ENCODE measurements at regions not wholly inside any gene's neighbourhood (a gene's known extent, or its start where the extent isn't known, plus 50 kb on each side); places are given as distances from the start of the nearest gene placed in this dataset.
"Not testable (repeated sequence)": the region's sequence is repeated elsewhere in the genome, so short reads cannot be mapped to it uniquely, and the experiment has no call there.

- H3K4me1 ChIP-seq; H3K79me2 ChIP-seq (ENCODE audit: low read depth); H3K27ac ChIP-seq; H2AFZ ChIP-seq (replicated peaks); H3K9ac ChIP-seq; H3K27ac Mint-ChIP-seq; H3K9me3 ChIP-seq (ENCODE audit: low read depth); H3K36me3 Mint-ChIP-seq; H3K4me3 ChIP-seq; H3F3A ChIP-seq (ENCODE audit: low read depth); H3K36me3 ChIP-seq: not testable (repeated sequence)
- peak overlapping the region; percentile 59 for H3K4me2 ChIP-seq
- Mint-ChIP-seq H3K4me3 (peak overlapping the region; percentile 1), H3K9me3 (peaks cover 30% of the 10 kb centered on the region), H3K27me3 (ENCODE audit: insufficient read depth, low read depth) (peaks cover 48% of the 10 kb centered on the region), H3K4me1 (peaks cover 11% of the 10 kb centered on the region)
- TF ChIP-seq EZH2 (IDR thresholded peaks at IDR 0.05), result peak; percentile 80
- peak; percentile 59 for TF ChIP-seq EZH2phosphoT487 (IDR thresholded peaks at IDR 0.05)
- DNase-seq (ENCODE audit: low spot score), result peak; percentile 25
- peaks cover 20% of the 10 kb centered on the region for H4K20me1 ChIP-seq (ENCODE audit: low read depth)
- H3K27me3 ChIP-seq, result peaks cover 56% of the 10 kb centered on the region
These were observed 1609.3 kb downstream of the SPATA31A7 start for GRCh38 chr9:62798884-62799850.

GRCh38 chr9:62799851-62800371, 1610.1 kb downstream of the SPATA31A7 start:
- peaks cover 64% of the 10 kb centered on the region for H3K27me3 ChIP-seq
- not testable (repeated sequence) for H3K27ac Mint-ChIP-seq; H2AFZ ChIP-seq (replicated peaks); H3K9me3 ChIP-seq (ENCODE audit: low read depth); H3K27ac ChIP-seq; H3K4me3 Mint-ChIP-seq; H3K36me3 ChIP-seq; H3K9ac ChIP-seq; H3K36me3 Mint-ChIP-seq; H3K4me1 ChIP-seq; H3F3A ChIP-seq (ENCODE audit: low read depth); H3K79me2 ChIP-seq (ENCODE audit: low read depth)
- TF ChIP-seq EZH2phosphoT487 (IDR thresholded peaks at IDR 0.05), result peak; percentile 22
- Mint-ChIP-seq H3K27me3 (ENCODE audit: insufficient read depth, low read depth) (peaks cover 55% of the 10 kb centered on the region), H3K4me1 (peaks cover 11% of the 10 kb centered on the region), H3K9me3 (peaks cover 34% of the 10 kb centered on the region)
- H4K20me1 ChIP-seq (ENCODE audit: low read depth), result peaks cover 20% of the 10 kb centered on the region
- DNase-seq (ENCODE audit: low spot score), result peak; percentile 65
- peak overlapping the region; percentile 44 for H3K4me3 ChIP-seq
- H3K4me2 ChIP-seq, result peak overlapping the region; percentile 59

- H3K4me2 ChIP-seq, result peak overlapping the region; percentile 59
- peak overlapping the region; percentile 44 for H3K4me3 ChIP-seq
- H3K27me3 Mint-ChIP-seq (ENCODE audit: insufficient read depth, low read depth), result peaks cover 60% of the 10 kb centered on the region
- not testable (repeated sequence) for H3K9me3 ChIP-seq (ENCODE audit: low read depth); H3F3A ChIP-seq (ENCODE audit: low read depth); H3K4me1 ChIP-seq; H3K79me2 ChIP-seq (ENCODE audit: low read depth); H3K27ac Mint-ChIP-seq; H3K36me3 ChIP-seq; H3K27ac ChIP-seq; H3K9ac ChIP-seq; H2AFZ ChIP-seq (replicated peaks); H3K36me3 Mint-ChIP-seq
- H3K4me3 Mint-ChIP-seq, result peak overlapping the region; percentile 67
- peak; percentile 53 for DNase-seq (ENCODE audit: low spot score)
- H4K20me1 ChIP-seq (ENCODE audit: low read depth), result peaks cover 20% of the 10 kb centered on the region
- peaks cover 72% of the 10 kb centered on the region for H3K27me3 ChIP-seq
- TF ChIP-seq EZH2phosphoT487 (IDR thresholded peaks at IDR 0.05), result peak; percentile 47
- TF ChIP-seq EZH2 (IDR thresholded peaks at IDR 0.05), result peak; percentile 96
- peaks cover 11% of the 10 kb centered on the region for H3K4me1 Mint-ChIP-seq
- peaks cover 38% of the 10 kb centered on the region for H3K9me3 Mint-ChIP-seq
These were observed 1610.9 kb downstream of the SPATA31A7 start for GRCh38 chr9:62800451-62801371.

GRCh38 chr9:62801372-62801811, 1611.6 kb downstream of the SPATA31A7 start:
- Histone ChIP-seq H3K27me3 (peaks cover 79% of the 10 kb centered on the region), H4K20me1 (ENCODE audit: low read depth) (peaks cover 20% of the 10 kb centered on the region), H3K4me2 (peak overlapping the region; percentile 59), H3K4me3 (peak overlapping the region; percentile 44)
- H3K9me3 ChIP-seq (ENCODE audit: low read depth); H3K79me2 ChIP-seq (ENCODE audit: low read depth); H3K27ac Mint-ChIP-seq; H2AFZ ChIP-seq (replicated peaks); H3F3A ChIP-seq (ENCODE audit: low read depth); H3K36me3 Mint-ChIP-seq; H3K9ac ChIP-seq; H3K36me3 ChIP-seq; H3K4me1 ChIP-seq; H3K27ac ChIP-seq: not testable (repeated sequence)
- Mint-ChIP-seq H3K27me3 (ENCODE audit: insufficient read depth, low read depth) (peaks cover 62% of the 10 kb centered on the region), H3K4me3 (peak overlapping the region; percentile 67), H3K9me3 (peaks cover 38% of the 10 kb centered on the region), H3K4me1 (peaks cover 11% of the 10 kb centered on the region)
- peak; percentile 16 for DNase-seq (ENCODE audit: low spot score)
- TF ChIP-seq EZH2 (IDR thresholded peaks at IDR 0.05), result peak; percentile 92

Data from neural progenitor cell (in vitro differentiated cells).